ENCODE measurements at regions not wholly inside any gene's neighbourhood (a gene's known extent, or its start where the extent isn't known, plus 50 kb on each side); places are given as distances from the start of the nearest gene placed in this dataset.

DNA sequence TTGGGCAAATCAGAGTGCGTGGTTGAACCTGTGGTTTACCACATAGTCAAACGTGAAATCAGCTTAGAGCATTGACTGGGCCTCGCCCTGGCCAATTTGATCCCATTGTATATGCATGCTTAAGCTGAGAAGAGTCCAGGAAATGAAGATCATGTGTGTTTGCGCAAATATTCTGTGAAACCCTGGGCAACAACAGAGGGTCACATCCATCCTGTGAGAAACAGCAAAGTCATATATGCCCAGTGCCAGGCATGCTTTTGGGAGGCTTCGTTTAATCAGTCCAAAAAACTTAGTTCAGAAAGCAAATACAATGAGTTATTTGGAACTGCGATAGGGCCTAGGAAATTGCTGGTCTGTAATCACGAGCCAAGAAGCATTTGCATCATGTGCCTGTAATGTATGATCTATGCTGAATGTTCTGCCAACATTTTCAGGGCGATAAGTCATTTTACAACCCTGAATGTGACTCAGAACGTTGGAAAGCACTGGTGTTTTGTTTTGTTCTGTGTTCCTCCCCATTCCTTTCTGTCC, 412.1 kb upstream of the CELF2 start:
- TF ChIP-seq CTCF (IDR thresholded peaks at IDR 0.05) = no peak
- TF ChIP-seq POLR2A (IDR thresholded peaks at IDR 0.05) = no peak
- TF ChIP-seq EP300 (IDR thresholded peaks at IDR 0.05) = peak; percentile 67
